ENCODE measurements at regions not wholly inside any gene's neighbourhood (a gene's known extent, or its start where the extent isn't known, plus 50 kb on each side); places are given as distances from the start of the nearest gene placed in this dataset. TPM values are rescaled to one million over a fixed set of nuclear protein-coding genes. Genes with fewer than 3 reads are reported as not detected.

GRCh38 chr4:105088110-105088879 is 58.4 kb upstream of the TET2 start:
- Histone ChIP-seq H3K36me3 (ENCODE audit: insufficient read depth, low read length) (no peaks in the 10 kb centered on the region), H3K9ac (ENCODE audit: low read length) (no peak overlapping the region), H3K4me1 (ENCODE audit: low read length) (no peaks in the 10 kb centered on the region), H4K20me1 (ENCODE audit: insufficient read depth, low read depth, low read length) (no peaks in the 10 kb centered on the region), H3K79me2 (ENCODE audit: low read length) (no peaks in the 10 kb centered on the region), H2AFZ (ENCODE audit: low read length) (no peak overlapping the region), H3K9me2 (replicated peaks; ENCODE audit: insufficient read depth, low read length) (no peaks in the 10 kb centered on the region; the same call in 1 of the 2 replicates), H3K4me3 (ENCODE audit: low read length) (no peak overlapping the region), H3K27me3 (ENCODE audit: low read length) (no peaks in the 10 kb centered on the region), H3K4me2 (ENCODE audit: low read depth, low read length, poor library complexity, severe bottlenecking) (no peak overlapping the region), H3K27ac (ENCODE audit: low read length) (no peak overlapping the region), H3K9me3 (ENCODE audit: low read length) (no peaks in the 10 kb centered on the region)
- no peak for DNase-seq

GRCh38 chr4:105092356-105092755 is 54.3 kb upstream of the TET2 start:
- H3K9me2 ChIP-seq (replicated peaks; ENCODE audit: insufficient read depth, low read length): no peaks in the 10 kb centered on the region; the same call in 1 of the 2 replicates
- H2AFZ ChIP-seq (ENCODE audit: low read length): no peak overlapping the region
- H3K27ac ChIP-seq (ENCODE audit: low read length): no peak overlapping the region
- no peaks in the 10 kb centered on the region for H4K20me1 ChIP-seq (ENCODE audit: insufficient read depth, low read depth, low read length)
- H3K4me3 ChIP-seq (ENCODE audit: low read length): no peak overlapping the region
- peaks cover 11% of the 10 kb centered on the region for H3K9me3 ChIP-seq (ENCODE audit: low read length)
- H3K27me3 ChIP-seq (ENCODE audit: low read length): no peaks in the 10 kb centered on the region
- H3K4me2 ChIP-seq (ENCODE audit: low read depth, low read length, poor library complexity, severe bottlenecking): no peak overlapping the region
- H3K79me2 ChIP-seq (ENCODE audit: low read length): no peaks in the 10 kb centered on the region
- DNase-seq: no peak
- no peaks in the 10 kb centered on the region for H3K4me1 ChIP-seq (ENCODE audit: low read length)
- H3K36me3 ChIP-seq (ENCODE audit: insufficient read depth, low read length): no peaks in the 10 kb centered on the region
- no peak overlapping the region for H3K9ac ChIP-seq (ENCODE audit: low read length)

GRCh38 chr4:105092768-105093167 is 53.9 kb upstream of the TET2 start:
- H3K4me1 ChIP-seq (ENCODE audit: low read length): no peaks in the 10 kb centered on the region
- no peak overlapping the region for H2AFZ ChIP-seq (ENCODE audit: low read length)
- no peaks in the 10 kb centered on the region for H4K20me1 ChIP-seq (ENCODE audit: insufficient read depth, low read depth, low read length)
- H3K27ac ChIP-seq (ENCODE audit: low read length): no peak overlapping the region
- no peaks in the 10 kb centered on the region; the same call in 1 of the 2 replicates for H3K9me2 ChIP-seq (replicated peaks; ENCODE audit: insufficient read depth, low read length)
- no peak overlapping the region for H3K4me2 ChIP-seq (ENCODE audit: low read depth, low read length, poor library complexity, severe bottlenecking)
- no peak overlapping the region for H3K4me3 ChIP-seq (ENCODE audit: low read length)
- DNase-seq: no peak
- no peaks in the 10 kb centered on the region for H3K27me3 ChIP-seq (ENCODE audit: low read length)
- H3K79me2 ChIP-seq (ENCODE audit: low read length): no peaks in the 10 kb centered on the region
- no peaks in the 10 kb centered on the region for H3K36me3 ChIP-seq (ENCODE audit: insufficient read depth, low read length)
- no peak overlapping the region for H3K9ac ChIP-seq (ENCODE audit: low read length)
- H3K9me3 ChIP-seq (ENCODE audit: low read length): peaks cover 11% of the 10 kb centered on the region

GRCh38 chr4:105093975-105094374 is 52.7 kb upstream of the TET2 start:
- Histone ChIP-seq H3K9me3 (ENCODE audit: low read length) (peaks cover 11% of the 10 kb centered on the region), H2AFZ (ENCODE audit: low read length) (no peak overlapping the region), H3K4me2 (ENCODE audit: low read depth, low read length, poor library complexity, severe bottlenecking) (no peak overlapping the region), H3K4me1 (ENCODE audit: low read length) (no peaks in the 10 kb centered on the region), H3K79me2 (ENCODE audit: low read length) (no peaks in the 10 kb centered on the region), H3K4me3 (ENCODE audit: low read length) (no peak overlapping the region), H3K27ac (ENCODE audit: low read length) (no peak overlapping the region), H3K27me3 (ENCODE audit: low read length) (no peaks in the 10 kb centered on the region), H4K20me1 (ENCODE audit: insufficient read depth, low read depth, low read length) (no peaks in the 10 kb centered on the region), H3K9ac (ENCODE audit: low read length) (no peak overlapping the region), H3K36me3 (ENCODE audit: insufficient read depth, low read length) (no peaks in the 10 kb centered on the region), H3K9me2 (replicated peaks; ENCODE audit: insufficient read depth, low read length) (no peaks in the 10 kb centered on the region; the same call in 1 of the 2 replicates)
- DNase-seq: no peak

Small RNA genes in the stretch of these regions (small RNA-seq; reads per million reads assigned to genes)
- gene AC096577.2 (not detected), gene RNU6-351P (not detected)
